GM12878 (cell line): ENCODE measurements at regions not wholly inside any gene's neighbourhood (a gene's known extent, or its start where the extent isn't known, plus 50 kb on each side); places are given as distances from the start of the nearest gene placed in this dataset.

Experiments
- JUND ChIP-seq: IDR thresholded peaks from 2 replicates; pipeline ENCODE4 v1.6.1; 2012; ENCODE audit warnings: low read depth, mild to moderate bottlenecking, low read length, improper control_type of control experiment, moderate library complexity
- POLR2AphosphoS5 ChIP-seq: IDR thresholded peaks from 2 replicates; pipeline ENCODE4 v1.6.1; 2011; ENCODE audit warnings: mild to moderate bottlenecking, low read length, inconsistent platforms
- SUZ12 ChIP-seq: fragments of 200-600 bp; sonication (generic); IDR thresholded peaks from one replicate; pipeline ENCODE4 v1.6.1; 2018; ENCODE audit warnings: antibody characterized with exemption, mild to moderate bottlenecking; ENCODE audit not compliant: unreplicated experiment
- USF1 ChIP-seq: IDR thresholded peaks from 2 replicates; pipeline ENCODE4 v1.6.1; 2011; ENCODE audit warnings: borderline replicate concordance, low read depth, mild to moderate bottlenecking, moderate library complexity, mixed read lengths, low read length; ENCODE audit not compliant: insufficient read depth; ENCODE audit errors: extremely low read length
- YBX1 ChIP-seq: fragments of 450-650 bp; IDR thresholded peaks from 2 replicates; pipeline ENCODE4 v1.6.1; 2016; ENCODE audit warnings: antibody characterized with exemption
- TF ChIP-seq, protein P1 (sequence below): IDR thresholded peaks from 2 replicates; pipeline ENCODE4 v1.6.1; 2012; ENCODE audit warnings: low read depth, low read length, improper control_type of control experiment

GRCh38 chr6:169859978-169860703 is 108.7 kb downstream of the ERMARD start:
- TF ChIP-seq USF1, result no peak
- no peak for TF ChIP-seq POLR2AphosphoS5
- TF ChIP-seq YBX1, result no peak
- TF ChIP-seq SUZ12, result no peak
- TF ChIP-seq JUND, result no peak
- TF ChIP-seq, protein P1, sequence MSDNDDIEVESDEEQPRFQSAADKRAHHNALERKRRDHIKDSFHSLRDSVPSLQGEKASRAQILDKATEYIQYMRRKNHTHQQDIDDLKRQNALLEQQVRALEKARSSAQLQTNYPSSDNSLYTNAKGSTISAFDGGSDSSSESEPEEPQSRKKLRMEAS, result no peak
